Activated CD4-positive, alpha-beta memory T cell treated with anti-CD3 and anti-CD28 coated beads for 36 hours (primary cell): ENCODE measurements at regions not wholly inside any gene's neighbourhood (a gene's known extent, or its start where the extent isn't known, plus 50 kb on each side); places are given as distances from the start of the nearest gene placed in this dataset.

Experiments
- CTCF ChIA-PET: fragments of 350-600 bp; sonication (Branson Sonifier 250); formaldehyde crosslinking; loops from one replicate; lab custom pipeline; 2021; ENCODE audit warnings: antibody characterized with exemption, inconsistent platforms; lab: Charles Lee
- POLR2A ChIA-PET: fragments of 350-600 bp; sonication (Branson Sonifier 250); formaldehyde crosslinking; loops from one replicate; lab custom pipeline; 2021; ENCODE audit warnings: antibody characterized with exemption; lab: Charles Lee
- DNase-seq: peaks from one replicate; pipeline ENCODE4 v3.0.0-alpha.2; 2020
- H3K27ac Mint-ChIP-seq: one replicate; pipeline ENCODE4 v1.8.0; 2021; ENCODE audit warnings: mixed read lengths
- H3K27me3 Mint-ChIP-seq: one replicate; pipeline ENCODE4 v1.8.0; 2021; ENCODE audit warnings: mixed read lengths
- H3K36me3 Mint-ChIP-seq: one replicate; pipeline ENCODE4 v1.8.0; 2021; ENCODE audit warnings: mixed read lengths
- H3K4me1 Mint-ChIP-seq: one replicate; pipeline ENCODE4 v1.8.0; 2021; ENCODE audit warnings: low read depth, mixed read lengths
- H3K4me3 Mint-ChIP-seq: one replicate; pipeline ENCODE4 v1.8.0; 2021; ENCODE audit warnings: mild to moderate bottlenecking, mixed read lengths
- H3K9me3 Mint-ChIP-seq: one replicate; pipeline ENCODE4 v1.8.0; 2021; ENCODE audit warnings: mixed read lengths
- intact Hi-C: fragments of 100-400 bp; cut with micrococcal nuclease; formaldehyde crosslinking; loops from one replicate; pipeline ENCODE4 v1.15.1; 2023

DNA sequence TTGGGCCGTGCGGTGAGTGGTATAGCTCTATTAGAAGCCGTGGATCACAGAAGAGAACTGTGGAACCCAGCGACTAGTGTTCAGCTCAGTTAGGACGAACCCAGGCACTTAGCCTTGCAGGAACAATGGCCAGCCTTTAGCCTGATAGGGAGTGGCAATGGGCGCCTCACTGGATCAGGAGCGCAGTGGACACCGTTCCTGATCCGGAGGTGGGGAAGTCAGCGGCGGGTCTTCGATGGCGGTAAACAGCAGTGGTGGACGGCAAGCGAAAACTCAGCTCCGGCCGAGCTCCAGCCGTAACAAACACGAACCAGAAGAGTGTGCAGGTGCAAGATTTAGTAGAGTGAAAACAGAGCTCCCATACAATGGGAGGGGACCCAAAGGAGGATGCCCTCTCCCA, 340.0 kb downstream of the TLE4 start:
- Mint-ChIP-seq H3K4me1 (no peaks in the 10 kb centered on the region), H3K36me3 (no peaks in the 10 kb centered on the region)

DNA sequence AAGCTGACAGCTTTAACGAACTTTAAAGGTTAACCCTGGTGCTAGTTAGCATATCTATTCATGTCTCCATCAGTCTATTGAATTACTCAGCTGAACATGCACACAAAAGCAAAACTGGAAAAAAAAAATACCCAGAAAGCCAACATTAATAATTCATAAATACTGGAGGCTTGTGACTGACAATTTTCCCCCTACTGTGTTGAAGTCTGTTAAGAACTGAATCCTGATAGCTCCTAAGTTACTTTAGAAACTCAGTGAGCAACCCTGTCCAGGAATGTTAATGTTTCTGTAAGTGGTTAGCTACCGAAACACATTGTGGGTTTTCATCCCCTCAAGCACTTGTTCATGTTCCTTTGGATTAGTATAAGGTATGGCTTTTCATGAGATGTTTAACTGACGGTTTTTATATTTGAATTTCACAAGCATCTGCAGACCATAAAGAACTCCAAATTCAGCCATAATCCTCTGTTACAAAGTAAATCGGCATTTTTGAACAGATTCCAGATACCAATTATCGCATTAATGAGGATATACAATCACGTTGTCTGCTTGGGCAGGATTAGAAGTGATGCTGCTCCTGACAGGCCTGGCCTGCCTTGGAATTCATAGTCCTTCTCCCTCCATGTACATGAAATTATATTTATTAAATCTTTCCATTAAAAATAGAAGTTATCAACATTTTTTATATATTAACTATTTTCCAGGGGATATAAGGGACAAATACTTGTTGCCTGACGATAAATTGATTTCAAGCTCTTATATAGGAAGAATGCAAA, 331.2 kb downstream of the TLE4 start:
- no peak overlapping the region for H3K27ac Mint-ChIP-seq
- no peak overlapping the region for H3K4me3 Mint-ChIP-seq
- POLR2A ChIA-PET, result no interaction called here
- H3K27me3 Mint-ChIP-seq, result peaks cover 12% of the 10 kb centered on the region
- intact Hi-C loops, result no loop called here
- no peaks in the 10 kb centered on the region for H3K9me3 Mint-ChIP-seq
- CTCF ChIA-PET, result no interaction called here
- DNase-seq, result no peak
- H3K36me3 Mint-ChIP-seq, result no peaks in the 10 kb centered on the region
- H3K4me1 Mint-ChIP-seq, result no peaks in the 10 kb centered on the region

More for the DNA sequence above, 340.0 kb downstream of the TLE4 start:
- Mint-ChIP-seq H3K27me3 (peaks cover 2% of the 10 kb centered on the region), H3K27ac (no peak overlapping the region), H3K9me3 (no peaks in the 10 kb centered on the region), H3K4me3 (no peak overlapping the region)
- DNase-seq, result no peak
- CTCF ChIA-PET, result no interaction called here
- POLR2A ChIA-PET, result no interaction called here
- intact Hi-C loops, result no loop called here

DNA sequence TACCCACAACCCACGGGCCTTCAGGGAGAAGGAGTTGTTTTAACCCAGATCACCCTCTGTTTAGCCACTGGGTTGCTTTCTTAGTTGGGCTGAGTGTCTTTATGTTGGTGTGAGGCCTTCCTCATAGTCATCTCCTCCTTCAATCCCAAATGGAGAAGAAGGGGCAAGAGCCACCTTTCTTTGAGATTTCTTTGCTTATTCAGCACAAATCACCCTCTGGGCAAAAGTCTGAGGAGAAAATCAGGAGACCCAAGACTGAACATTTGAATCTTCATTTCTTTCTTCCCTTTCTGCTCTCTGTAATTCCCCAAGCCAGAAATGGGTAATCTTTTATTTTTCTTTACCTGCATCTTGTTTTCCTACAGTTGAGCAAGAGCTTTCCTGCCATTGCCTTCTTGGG, 329.0 kb downstream of the TLE4 start:
- DNase-seq, result no peak
- H3K27ac Mint-ChIP-seq, result no peak overlapping the region
- H3K4me1 Mint-ChIP-seq, result no peaks in the 10 kb centered on the region
- no peaks in the 10 kb centered on the region for H3K36me3 Mint-ChIP-seq
- ChIA-PET POLR2A (no interaction called here), CTCF (no interaction called here)
- no peaks in the 10 kb centered on the region for H3K9me3 Mint-ChIP-seq
- peaks cover 5% of the 10 kb centered on the region for H3K27me3 Mint-ChIP-seq
- H3K4me3 Mint-ChIP-seq, result no peak overlapping the region
- intact Hi-C loops, result no loop called here

DNA sequence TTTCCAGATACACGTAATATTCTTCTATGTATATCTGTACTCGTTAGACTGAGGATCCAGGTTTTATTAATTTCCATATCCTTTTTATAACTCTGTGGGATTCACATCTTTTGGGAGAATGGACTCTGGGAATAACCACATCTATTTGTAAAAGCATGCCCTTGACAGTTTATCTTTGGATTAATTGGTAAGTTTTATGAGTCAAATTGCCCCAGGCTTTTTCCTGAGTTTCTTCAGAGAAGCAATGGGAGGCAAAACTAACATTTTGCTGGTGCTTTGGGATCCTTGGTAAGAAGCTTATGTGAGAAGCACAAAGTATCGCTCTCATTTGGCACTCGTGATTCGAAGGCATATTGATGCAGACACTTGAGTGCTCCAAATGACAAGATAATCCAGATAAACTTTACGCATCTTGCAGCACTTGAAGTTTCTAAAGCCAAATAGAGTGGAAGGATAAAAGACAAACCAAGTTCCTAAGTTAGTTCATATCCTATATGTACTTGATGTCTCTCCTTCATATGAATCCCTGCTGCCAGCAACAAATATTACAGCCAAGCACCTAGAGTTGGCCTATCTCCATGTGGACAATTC, 324.7 kb downstream of the TLE4 start:
- Mint-ChIP-seq H3K36me3 (no peaks in the 10 kb centered on the region), H3K4me3 (no peak overlapping the region), H3K27me3 (peaks cover 1% of the 10 kb centered on the region), H3K4me1 (no peaks in the 10 kb centered on the region), H3K9me3 (no peaks in the 10 kb centered on the region), H3K27ac (no peak overlapping the region)
- no peak for DNase-seq
- intact Hi-C loops, result no loop called here
- CTCF ChIA-PET, result no interaction called here
- POLR2A ChIA-PET, result no interaction called here

DNA sequence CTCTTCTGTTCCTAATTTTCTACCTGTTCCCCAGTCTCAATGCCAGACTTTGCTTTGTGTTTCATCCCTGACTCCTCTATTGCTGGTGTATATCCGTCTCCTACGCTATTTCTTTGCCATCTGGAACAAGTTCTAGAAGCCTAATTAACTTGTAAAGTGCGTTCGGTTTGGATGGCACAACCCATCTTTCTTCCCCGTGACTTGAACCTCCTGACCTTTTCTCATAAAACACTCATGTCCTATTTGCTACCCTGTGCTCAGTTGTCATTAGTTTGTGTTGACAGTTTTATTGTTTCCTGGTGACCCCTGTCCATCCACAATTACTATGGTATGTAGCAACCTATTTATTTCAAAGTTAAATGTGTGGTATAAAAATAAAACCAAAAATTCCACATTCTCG, 323.5 kb downstream of the TLE4 start:
- intact Hi-C loops, result no loop called here
- Mint-ChIP-seq H3K36me3 (no peaks in the 10 kb centered on the region), H3K9me3 (no peaks in the 10 kb centered on the region), H3K4me3 (no peak overlapping the region), H3K4me1 (no peaks in the 10 kb centered on the region), H3K27ac (no peak overlapping the region), H3K27me3 (peaks cover 1% of the 10 kb centered on the region)
- CTCF ChIA-PET, result no interaction called here
- POLR2A ChIA-PET, result no interaction called here
- DNase-seq, result no peak

DNA sequence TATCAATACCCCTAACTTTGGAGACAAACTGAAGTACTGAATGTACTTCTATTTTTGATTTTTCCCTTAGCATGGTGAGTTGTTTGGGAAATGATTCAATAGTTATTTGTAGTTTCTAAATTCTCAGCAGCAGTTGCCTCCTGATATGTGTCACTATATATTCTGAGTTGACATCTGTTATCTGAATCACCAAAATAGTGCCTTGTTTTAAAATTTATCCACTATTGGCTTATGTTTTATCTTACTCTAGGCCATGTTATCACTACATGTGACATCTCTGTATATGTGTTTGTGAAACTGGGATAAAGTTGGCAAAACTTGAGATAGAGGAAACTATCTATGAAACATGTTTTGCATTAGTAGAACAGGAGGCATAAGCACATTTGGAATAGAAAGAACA, 317.6 kb downstream of the TLE4 start:
- no peak for DNase-seq
- POLR2A ChIA-PET, result no interaction called here
- Mint-ChIP-seq H3K27ac (no peak overlapping the region), H3K9me3 (no peaks in the 10 kb centered on the region), H3K27me3 (no peaks in the 10 kb centered on the region), H3K4me3 (no peak overlapping the region), H3K36me3 (no peaks in the 10 kb centered on the region), H3K4me1 (peaks cover 11% of the 10 kb centered on the region)
- intact Hi-C loops, result no loop called here
- CTCF ChIA-PET, result no interaction called here

DNA sequence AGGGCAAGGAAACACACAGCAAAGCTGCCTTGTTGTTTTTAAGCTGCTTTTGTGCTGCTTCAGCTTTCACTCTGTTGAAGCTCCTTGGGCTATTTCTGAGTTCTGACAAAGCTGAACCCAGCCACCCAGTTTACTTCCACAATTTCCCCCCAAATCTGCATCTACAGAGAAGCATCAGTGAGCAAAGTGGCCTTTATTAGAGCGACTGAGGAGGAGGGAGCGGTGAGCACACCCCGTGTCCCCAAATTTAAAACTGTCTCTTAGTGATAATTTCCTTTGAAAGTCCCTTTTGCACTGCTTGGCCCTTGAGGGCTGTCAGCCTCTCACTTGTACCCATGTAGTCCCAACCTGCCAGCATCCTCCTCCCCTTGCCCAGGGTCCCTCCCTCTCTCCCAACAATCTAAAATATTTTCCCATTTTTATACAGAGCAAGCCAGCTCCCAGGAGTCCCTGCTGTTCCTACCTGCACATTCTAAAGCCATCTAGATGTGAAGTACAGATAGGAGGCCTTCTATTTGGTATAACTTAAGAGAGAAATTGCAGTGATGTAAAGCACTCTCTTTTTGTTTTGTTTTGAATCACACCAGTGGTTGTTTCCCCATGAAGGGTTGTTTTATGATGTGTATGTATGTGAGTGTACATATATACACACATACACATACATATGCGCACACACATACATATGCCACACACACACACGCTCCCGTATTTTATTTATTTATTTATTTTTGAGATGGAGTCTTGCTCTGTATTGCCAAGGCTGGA, 313.5 kb downstream of the TLE4 start:
- peaks cover 34% of the 10 kb centered on the region for H3K4me1 Mint-ChIP-seq
- ChIA-PET POLR2A (no interaction called here), CTCF (no interaction called here)
- no peak overlapping the region for H3K27ac Mint-ChIP-seq
- no peaks in the 10 kb centered on the region for H3K9me3 Mint-ChIP-seq
- no peaks in the 10 kb centered on the region for H3K27me3 Mint-ChIP-seq
- DNase-seq, result no peak
- H3K36me3 Mint-ChIP-seq, result no peaks in the 10 kb centered on the region
- intact Hi-C loops, result no loop called here
- no peak overlapping the region for H3K4me3 Mint-ChIP-seq

DNA sequence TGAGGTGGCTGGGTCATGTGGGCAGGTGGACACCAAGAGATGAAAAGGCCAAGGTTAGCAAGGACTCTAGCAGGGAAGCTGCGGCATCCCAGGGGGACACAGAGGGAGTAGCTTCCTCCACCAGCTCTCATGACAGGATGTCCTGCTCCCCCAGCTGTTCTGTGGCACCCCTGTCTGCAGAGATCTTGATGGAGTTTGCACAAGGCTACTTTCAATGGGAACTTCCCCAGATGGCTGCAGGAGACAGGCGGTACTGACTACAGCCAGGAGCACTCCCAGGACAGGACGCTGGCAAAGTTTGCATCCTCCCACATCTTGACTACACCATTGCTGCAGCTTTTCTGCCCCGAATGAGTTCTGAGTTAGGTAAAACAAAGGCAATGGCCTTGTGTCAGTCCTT, 312.8 kb downstream of the TLE4 start:
- Mint-ChIP-seq H3K27me3 (no peaks in the 10 kb centered on the region), H3K4me3 (no peak overlapping the region), H3K9me3 (no peaks in the 10 kb centered on the region), H3K4me1 (peaks cover 34% of the 10 kb centered on the region), H3K27ac (no peak overlapping the region), H3K36me3 (no peaks in the 10 kb centered on the region)
- DNase-seq, result no peak
- ChIA-PET POLR2A (no interaction called here), CTCF (no interaction called here)
- intact Hi-C loops, result no loop called here

DNA sequence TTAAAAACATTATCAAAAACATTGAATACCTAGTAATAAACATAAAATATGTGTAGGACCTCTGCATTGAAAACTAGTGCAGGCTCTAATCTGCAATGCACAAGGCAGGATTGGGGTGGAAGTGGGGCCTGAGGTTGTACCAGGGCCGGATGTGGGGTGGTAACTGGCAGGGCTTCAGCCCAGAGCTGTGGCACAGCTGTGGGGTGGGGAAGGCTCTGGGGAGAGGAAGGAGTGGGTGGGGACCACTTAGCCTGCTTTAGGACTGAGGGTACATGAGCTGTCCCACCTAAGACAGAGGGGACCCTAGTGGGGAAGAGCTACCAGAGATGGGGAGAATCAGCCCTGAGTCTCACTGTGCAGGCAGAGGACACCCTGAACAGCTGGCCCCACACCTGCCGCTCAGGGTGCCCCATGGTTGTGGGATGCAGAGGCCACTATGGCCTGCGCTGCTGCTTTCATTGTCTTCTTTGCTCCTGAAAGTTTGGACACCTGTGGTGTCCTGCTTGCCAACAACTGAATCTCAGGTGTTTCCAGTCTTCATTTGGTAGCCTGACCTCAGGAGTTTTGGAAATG, 311.4 kb downstream of the TLE4 start:
- intact Hi-C loops, result no loop called here
- ChIA-PET POLR2A (no interaction called here), CTCF (no interaction called here)
- no peak overlapping the region for H3K27ac Mint-ChIP-seq
- no peak overlapping the region for H3K4me3 Mint-ChIP-seq
- H3K4me1 Mint-ChIP-seq, result peaks cover 35% of the 10 kb centered on the region
- no peaks in the 10 kb centered on the region for H3K27me3 Mint-ChIP-seq
- no peaks in the 10 kb centered on the region for H3K9me3 Mint-ChIP-seq
- H3K36me3 Mint-ChIP-seq, result no peaks in the 10 kb centered on the region
- DNase-seq, result peak; percentile 45

DNA sequence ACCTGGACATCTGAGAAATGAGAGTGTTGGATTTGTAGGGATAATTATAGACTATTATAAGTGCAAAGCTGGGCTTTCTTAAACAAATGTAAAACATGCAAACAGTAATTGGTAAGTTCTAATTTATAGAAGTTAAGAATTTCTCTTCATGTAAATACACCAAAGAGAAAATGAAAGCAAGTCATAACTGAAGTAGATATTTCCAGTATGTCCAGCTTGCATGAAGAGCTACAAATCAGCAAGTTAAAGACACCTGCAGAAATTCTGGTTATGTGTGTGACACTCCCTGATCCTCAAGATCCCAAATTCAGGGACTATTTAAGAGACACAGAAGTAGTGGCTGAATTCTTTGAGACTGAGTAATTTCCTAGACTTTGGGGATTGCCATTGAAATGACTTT, 308.9 kb downstream of the TLE4 start:
- no peaks in the 10 kb centered on the region for H3K36me3 Mint-ChIP-seq
- H3K27ac Mint-ChIP-seq, result no peak overlapping the region
- POLR2A ChIA-PET, result no interaction called here
- intact Hi-C loops, result no loop called here
- no peaks in the 10 kb centered on the region for H3K27me3 Mint-ChIP-seq
- DNase-seq, result no peak
- peaks cover 37% of the 10 kb centered on the region for H3K4me1 Mint-ChIP-seq
- no peak overlapping the region for H3K4me3 Mint-ChIP-seq
- no peaks in the 10 kb centered on the region for H3K9me3 Mint-ChIP-seq
- CTCF ChIA-PET, result no interaction called here

DNA sequence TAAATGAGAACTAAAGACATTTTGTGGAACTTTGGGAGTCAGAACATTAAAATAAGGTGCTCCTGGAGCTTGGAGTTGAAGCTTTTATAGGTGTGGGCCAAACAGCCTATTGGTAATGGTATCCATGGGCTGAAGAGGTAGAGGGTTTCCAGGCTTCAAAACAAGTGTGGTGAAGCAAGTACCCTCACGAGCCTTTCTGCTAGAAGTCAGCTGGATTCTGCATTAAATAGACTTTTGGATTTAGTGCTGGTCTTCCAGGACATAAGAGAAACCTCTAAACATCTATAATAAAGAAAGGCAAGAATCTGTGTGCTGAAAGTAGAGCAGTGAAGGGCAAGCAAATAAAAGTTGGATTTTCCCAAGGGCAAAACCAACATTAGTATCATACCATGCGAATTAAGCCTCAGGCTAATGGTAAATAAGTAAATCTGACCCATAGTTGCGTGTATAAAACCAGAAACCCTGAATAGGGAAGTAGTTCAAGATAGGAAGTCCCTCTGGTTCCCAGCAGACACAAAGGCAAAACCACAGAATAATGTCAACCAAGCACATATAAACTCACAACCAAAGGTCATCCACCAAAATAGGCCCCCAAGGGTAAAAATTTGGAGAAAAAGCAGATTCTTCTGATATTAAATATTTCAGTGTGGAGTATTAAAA, 306.3 kb downstream of the TLE4 start:
- no peak overlapping the region for H3K27ac Mint-ChIP-seq
- intact Hi-C loops, result no loop called here
- H3K4me3 Mint-ChIP-seq, result no peak overlapping the region
- no peak for DNase-seq
- H3K9me3 Mint-ChIP-seq, result no peaks in the 10 kb centered on the region
- POLR2A ChIA-PET, result no interaction called here
- no peaks in the 10 kb centered on the region for H3K27me3 Mint-ChIP-seq
- H3K4me1 Mint-ChIP-seq, result peaks cover 13% of the 10 kb centered on the region
- CTCF ChIA-PET, result no interaction called here
- H3K36me3 Mint-ChIP-seq, result no peaks in the 10 kb centered on the region

DNA sequence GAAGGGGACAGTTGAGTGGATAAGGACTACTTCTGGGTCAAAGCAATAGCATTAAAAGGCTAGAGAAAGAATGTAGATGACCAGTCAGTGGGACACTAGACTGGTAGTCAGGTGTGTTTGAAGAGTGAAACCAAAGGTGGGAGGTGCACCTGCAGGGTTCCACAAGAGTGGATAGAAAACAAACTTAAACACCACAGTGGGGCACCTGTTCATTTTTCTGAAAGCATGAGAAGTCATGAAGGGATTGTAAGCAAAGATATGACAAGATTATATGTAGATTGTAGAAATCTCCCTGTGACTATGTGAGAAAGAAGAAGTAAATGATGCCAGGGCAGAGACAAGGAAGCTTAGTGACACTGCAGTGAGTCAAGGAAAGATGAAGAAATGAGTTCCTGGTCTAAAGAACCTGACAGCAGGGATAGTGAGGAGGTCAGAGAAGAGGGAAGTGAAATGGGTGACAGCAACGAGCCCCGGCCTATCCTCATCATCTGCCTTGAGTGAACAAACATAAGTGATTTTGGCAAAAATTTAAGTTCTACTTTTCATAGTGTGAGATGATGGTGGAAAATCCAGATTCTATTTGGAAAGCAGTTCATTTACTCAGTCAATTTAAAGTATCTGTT, 296.9 kb downstream of the TLE4 start:
- no peak for DNase-seq
- CTCF ChIA-PET, result no interaction called here
- Mint-ChIP-seq H3K27me3 (no peaks in the 10 kb centered on the region), H3K36me3 (no peaks in the 10 kb centered on the region), H3K27ac (no peak overlapping the region), H3K9me3 (no peaks in the 10 kb centered on the region), H3K4me1 (no peaks in the 10 kb centered on the region), H3K4me3 (no peak overlapping the region)
- POLR2A ChIA-PET, result no interaction called here
- intact Hi-C loops, result no loop called here
